Gastrocnemius medialis (tissue), 4 donors: ENCODE measurements at regions not wholly inside any gene's neighbourhood (a gene's known extent, or its start where the extent isn't known, plus 50 kb on each side); places are given as distances from the start of the nearest gene placed in this dataset.

ENCODE experiments used
- CTCF ChIP-seq, 5 experiments: fragments of 450-650 bp in 3 of 5; fragments of 200-600 bp in 2 of 5; sonication (generic) in 2 of 5; IDR thresholded peaks in 4 of 5; conservative IDR thresholded peaks in 1 of 5; 1 replicate in 4 of 5; 2 replicates in 1 of 5; pipeline ENCODE4 v1.5.1; 2016 to 2019; ENCODE audit warnings: antibody characterized with exemption in 5 of 5, mild to moderate bottlenecking in 3 of 5, moderate library complexity in 3 of 5
- POLR2A ChIP-seq, 2 donors: fragments of 450-650 bp; IDR thresholded peaks; one replicate each; pipeline ENCODE4 v1.6.1; 2017; ENCODE audit warnings: antibody characterized with exemption in 2 of 2, mild to moderate bottlenecking in 2 of 2, moderate library complexity in 2 of 2

GRCh38 chr7:63029207-63029522, 969.5 kb upstream of the ZNF722 start:
- TF ChIP-seq POLR2A (IDR thresholded peaks at IDR 0.05): no peak
- no peak for TF ChIP-seq CTCF (IDR thresholded peaks at IDR 0.05 in 4 of 5, conservative IDR thresholded peaks at IDR 0.05 in 1 of 5)
